HEK293 (cell line): ENCODE measurements at regions not wholly inside any gene's neighbourhood (a gene's known extent, or its start where the extent isn't known, plus 50 kb on each side); places are given as distances from the start of the nearest gene placed in this dataset.

Source experiments
- CTCF ChIP-seq: fragments of 450-650 bp; formaldehyde crosslinking; IDR thresholded peaks from 2 replicates; pipeline ENCODE4 v1.5.1; 2016; ENCODE audit warnings: missing biosample characterization, missing genetic modification characterization
- ZNF132 ChIP-seq: fragments of 450-650 bp; formaldehyde crosslinking; IDR thresholded peaks from 2 replicates; pipeline ENCODE4 v1.5.1; 2017; ENCODE audit warnings: missing biosample characterization, missing genetic modification characterization, borderline replicate concordance
- ZNF184 ChIP-seq: fragments of 450-650 bp; IDR thresholded peaks from 2 replicates; pipeline ENCODE4 v1.5.1; 2018; ENCODE audit warnings: missing biosample characterization, mild to moderate bottlenecking, missing genetic modification characterization
- ZNF274 ChIP-seq, 2 experiments: fragments of 200-500 bp in 1 of 2; fragments of 450-650 bp in 1 of 2; sonication (Bioruptor generic) in 1 of 2; formaldehyde crosslinking in 1 of 2; IDR thresholded peaks; 2 replicates each; pipeline versions ENCODE4 v1.5.1 to v1.6.1; 2014 to 2016; ENCODE audit warnings: borderline replicate concordance in 1 of 2, inconsistent platforms in 1 of 2, low read length in 1 of 2, missing biosample characterization in 1 of 2, missing genetic modification characterization in 1 of 2
- ZNF292 ChIP-seq: fragments of 450-650 bp; formaldehyde crosslinking; IDR thresholded peaks from 2 replicates; pipeline ENCODE4 v1.5.1; 2016; ENCODE audit warnings: low read depth, missing biosample characterization, missing genetic modification characterization, borderline replicate concordance
- ZNF404 ChIP-seq: fragments of 450-650 bp; formaldehyde crosslinking; IDR thresholded peaks from 2 replicates; pipeline ENCODE4 v1.5.1; 2017; ENCODE audit warnings: missing biosample characterization, missing genetic modification characterization
- ZNF830 ChIP-seq: fragments of 450-650 bp; IDR thresholded peaks from 2 replicates; pipeline ENCODE4 v1.5.0; 2018; ENCODE audit warnings: missing biosample characterization, missing genetic modification characterization, low read depth, mild to moderate bottlenecking, moderate library complexity

GRCh38 chr14:39998114-39998513 lies 565.9 kb upstream of the FBXO33 start:
- TF ChIP-seq ZNF184 (tag by site-specific recombination) (no peak), CTCF (no peak), ZNF274 (IDR thresholded peaks at IDR 0.05; ENCODE audit: low read length) (no peak), ZNF274 (tag by site-specific recombination; IDR thresholded peaks at IDR 0.05; ENCODE audit: borderline replicate concordance) (no peak), ZNF404 (tag by site-specific recombination) (no peak), ZNF132 (no peak), ZNF830 (tag by site-specific recombination) (no peak), ZNF292 (tag by site-specific recombination) (no peak)
